ENCODE measurements at regions not wholly inside any gene's neighbourhood (a gene's known extent, or its start where the extent isn't known, plus 50 kb on each side); places are given as distances from the start of the nearest gene placed in this dataset.

DNA sequence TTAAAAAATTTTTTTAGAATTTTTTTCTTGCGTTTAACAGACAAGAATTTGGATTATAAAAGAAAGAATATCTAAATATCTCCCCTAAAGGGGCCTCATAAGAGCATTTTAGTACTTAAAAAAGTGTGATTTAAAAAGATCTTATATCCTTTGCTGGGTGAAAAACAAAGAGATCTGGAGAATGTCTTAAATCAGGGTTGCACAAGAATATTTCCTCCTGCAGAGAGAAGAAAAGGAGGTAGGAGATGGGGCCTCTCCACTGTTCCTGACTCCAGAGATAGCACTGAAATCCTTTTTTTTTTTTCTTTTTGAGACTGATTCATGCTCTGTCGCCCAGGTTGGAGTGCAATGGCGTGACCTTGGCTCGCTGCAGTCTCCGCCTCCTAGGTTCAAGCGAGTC lies 68.5 kb upstream of the OSR1 start:
- Histone ChIP-seq H3K9me3 (no peaks in the 10 kb centered on the region), H3K27ac (no peak overlapping the region), H3K4me3 (no peak overlapping the region), H3K36me3 (no peaks in the 10 kb centered on the region), H3K27me3 (no peaks in the 10 kb centered on the region), H3K4me1 (no peaks in the 10 kb centered on the region)
- no peak for DNase-seq (ENCODE audit: extremely low spot score in 2 of 2)
- intact Hi-C loops (cut with DNase I): no loop called here
- no peak for TF ChIP-seq POLR2AphosphoS5 (IDR thresholded peaks at IDR 0.05; ENCODE audit: insufficient read depth in 1 of 2, low read depth in 1 of 2)
- no peak for TF ChIP-seq POLR2A (IDR thresholded peaks at IDR 0.05)
- TF ChIP-seq, protein P1, sequence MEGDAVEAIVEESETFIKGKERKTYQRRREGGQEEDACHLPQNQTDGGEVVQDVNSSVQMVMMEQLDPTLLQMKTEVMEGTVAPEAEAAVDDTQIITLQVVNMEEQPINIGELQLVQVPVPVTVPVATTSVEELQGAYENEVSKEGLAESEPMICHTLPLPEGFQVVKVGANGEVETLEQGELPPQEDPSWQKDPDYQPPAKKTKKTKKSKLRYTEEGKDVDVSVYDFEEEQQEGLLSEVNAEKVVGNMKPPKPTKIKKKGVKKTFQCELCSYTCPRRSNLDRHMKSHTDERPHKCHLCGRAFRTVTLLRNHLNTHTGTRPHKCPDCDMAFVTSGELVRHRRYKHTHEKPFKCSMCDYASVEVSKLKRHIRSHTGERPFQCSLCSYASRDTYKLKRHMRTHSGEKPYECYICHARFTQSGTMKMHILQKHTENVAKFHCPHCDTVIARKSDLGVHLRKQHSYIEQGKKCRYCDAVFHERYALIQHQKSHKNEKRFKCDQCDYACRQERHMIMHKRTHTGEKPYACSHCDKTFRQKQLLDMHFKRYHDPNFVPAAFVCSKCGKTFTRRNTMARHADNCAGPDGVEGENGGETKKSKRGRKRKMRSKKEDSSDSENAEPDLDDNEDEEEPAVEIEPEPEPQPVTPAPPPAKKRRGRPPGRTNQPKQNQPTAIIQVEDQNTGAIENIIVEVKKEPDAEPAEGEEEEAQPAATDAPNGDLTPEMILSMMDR (IDR thresholded peaks at IDR 0.05): no peak

DNA sequence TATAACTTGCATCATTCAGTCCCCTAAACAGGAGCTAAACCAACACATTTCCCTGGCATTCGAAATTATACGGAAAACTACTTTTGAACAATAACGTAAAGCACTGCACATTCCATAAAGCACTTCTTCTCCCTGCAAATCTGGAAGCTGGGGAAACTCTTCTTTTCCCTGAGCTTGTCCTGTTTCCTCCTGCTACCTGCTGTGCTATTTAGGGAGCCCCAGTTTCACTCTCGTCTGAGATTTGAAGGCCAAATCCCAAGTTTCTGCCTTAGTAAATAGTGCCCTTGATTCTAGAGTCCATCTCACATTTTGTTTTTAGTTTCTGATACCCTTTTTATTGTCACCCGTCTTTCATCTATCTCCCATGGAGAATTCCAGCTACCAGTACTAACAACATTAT lies 67.7 kb upstream of the OSR1 start:
- Histone ChIP-seq H3K4me1 (no peaks in the 10 kb centered on the region), H3K9me3 (no peaks in the 10 kb centered on the region), H3K4me3 (no peak overlapping the region), H3K27ac (no peak overlapping the region), H3K27me3 (no peaks in the 10 kb centered on the region), H3K36me3 (no peaks in the 10 kb centered on the region)
- intact Hi-C loops (cut with DNase I): no loop called here
- DNase-seq (ENCODE audit: extremely low spot score in 2 of 2): no peak
- TF ChIP-seq, protein P1 (IDR thresholded peaks at IDR 0.05): no peak
- TF ChIP-seq POLR2AphosphoS5 (IDR thresholded peaks at IDR 0.05; ENCODE audit: insufficient read depth in 1 of 2, low read depth in 1 of 2) (no peak), POLR2A (IDR thresholded peaks at IDR 0.05) (no peak)

DNA sequence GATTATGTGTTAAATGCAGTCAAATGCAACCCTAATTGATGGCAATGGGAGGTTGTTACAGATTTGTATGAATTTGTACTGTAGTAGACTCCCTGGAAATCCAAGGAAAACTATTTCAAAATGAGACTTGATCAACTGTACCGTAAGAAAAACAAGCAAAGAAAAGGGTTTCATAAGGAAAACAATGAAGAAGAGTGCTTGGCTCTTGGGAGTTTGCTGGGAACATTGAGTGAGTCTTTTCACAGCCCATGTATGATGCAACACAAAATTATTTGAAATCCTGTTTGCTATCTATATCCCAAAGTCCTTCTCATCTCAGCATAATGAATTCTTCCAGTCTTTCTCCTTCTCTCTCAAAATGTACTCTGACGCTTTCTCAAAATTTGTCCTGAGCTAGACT lies 67.0 kb upstream of the OSR1 start:
- no peaks in the 10 kb centered on the region for H3K27me3 ChIP-seq
- H3K4me3 ChIP-seq: no peak overlapping the region
- TF ChIP-seq POLR2A (IDR thresholded peaks at IDR 0.05) (no peak), POLR2AphosphoS5 (IDR thresholded peaks at IDR 0.05; ENCODE audit: insufficient read depth in 1 of 2, low read depth in 1 of 2) (no peak)
- TF ChIP-seq, protein P1 (IDR thresholded peaks at IDR 0.05): no peak
- no peaks in the 10 kb centered on the region for H3K4me1 ChIP-seq
- intact Hi-C loops (cut with DNase I): no loop called here
- no peaks in the 10 kb centered on the region for H3K9me3 ChIP-seq
- H3K36me3 ChIP-seq: no peaks in the 10 kb centered on the region
- H3K27ac ChIP-seq: no peak overlapping the region
- DNase-seq (ENCODE audit: extremely low spot score in 2 of 2): no peak

DNA sequence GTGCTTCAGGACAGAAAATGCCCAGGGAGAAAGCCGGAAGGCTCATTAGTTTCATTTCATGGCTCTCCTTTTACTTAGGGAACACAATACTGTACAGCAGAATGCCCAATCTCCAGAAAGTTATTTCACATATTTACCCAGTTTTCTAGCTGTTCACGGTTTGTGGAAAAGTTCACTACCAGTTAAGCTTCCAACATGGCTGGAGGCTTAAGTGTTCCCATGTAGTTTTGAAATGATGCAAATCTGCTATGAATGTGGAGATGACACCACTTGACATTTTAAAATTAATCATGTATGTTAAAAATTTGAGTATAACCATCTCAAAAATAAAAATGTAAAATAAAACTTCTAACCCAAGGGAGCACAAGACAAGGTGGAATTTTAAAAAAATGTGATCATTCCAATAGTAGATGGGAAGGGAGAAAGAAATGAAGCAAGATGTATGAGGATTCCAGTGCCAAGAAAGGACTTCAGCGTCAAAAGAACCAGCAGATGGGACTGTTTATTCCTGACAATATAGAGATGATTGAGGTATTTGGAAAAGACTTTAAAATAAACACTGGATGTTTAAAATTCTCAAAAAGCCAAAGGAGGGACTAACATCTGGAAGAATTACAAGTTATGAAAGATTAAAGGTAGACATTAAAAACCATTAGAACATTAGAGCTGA lies 60.9 kb upstream of the OSR1 start:
- Histone ChIP-seq H3K4me1 (no peaks in the 10 kb centered on the region), H3K4me3 (no peak overlapping the region), H3K9me3 (no peaks in the 10 kb centered on the region), H3K36me3 (no peaks in the 10 kb centered on the region), H3K27ac (no peak overlapping the region), H3K27me3 (no peaks in the 10 kb centered on the region)
- TF ChIP-seq POLR2AphosphoS5 (IDR thresholded peaks at IDR 0.05; ENCODE audit: insufficient read depth in 1 of 2, low read depth in 1 of 2): no peak
- TF ChIP-seq, protein P1 (IDR thresholded peaks at IDR 0.05): no peak
- no peak for TF ChIP-seq POLR2A (IDR thresholded peaks at IDR 0.05)
- no peak for DNase-seq (ENCODE audit: extremely low spot score in 2 of 2)
- intact Hi-C loops (cut with DNase I): no loop called here

DNA sequence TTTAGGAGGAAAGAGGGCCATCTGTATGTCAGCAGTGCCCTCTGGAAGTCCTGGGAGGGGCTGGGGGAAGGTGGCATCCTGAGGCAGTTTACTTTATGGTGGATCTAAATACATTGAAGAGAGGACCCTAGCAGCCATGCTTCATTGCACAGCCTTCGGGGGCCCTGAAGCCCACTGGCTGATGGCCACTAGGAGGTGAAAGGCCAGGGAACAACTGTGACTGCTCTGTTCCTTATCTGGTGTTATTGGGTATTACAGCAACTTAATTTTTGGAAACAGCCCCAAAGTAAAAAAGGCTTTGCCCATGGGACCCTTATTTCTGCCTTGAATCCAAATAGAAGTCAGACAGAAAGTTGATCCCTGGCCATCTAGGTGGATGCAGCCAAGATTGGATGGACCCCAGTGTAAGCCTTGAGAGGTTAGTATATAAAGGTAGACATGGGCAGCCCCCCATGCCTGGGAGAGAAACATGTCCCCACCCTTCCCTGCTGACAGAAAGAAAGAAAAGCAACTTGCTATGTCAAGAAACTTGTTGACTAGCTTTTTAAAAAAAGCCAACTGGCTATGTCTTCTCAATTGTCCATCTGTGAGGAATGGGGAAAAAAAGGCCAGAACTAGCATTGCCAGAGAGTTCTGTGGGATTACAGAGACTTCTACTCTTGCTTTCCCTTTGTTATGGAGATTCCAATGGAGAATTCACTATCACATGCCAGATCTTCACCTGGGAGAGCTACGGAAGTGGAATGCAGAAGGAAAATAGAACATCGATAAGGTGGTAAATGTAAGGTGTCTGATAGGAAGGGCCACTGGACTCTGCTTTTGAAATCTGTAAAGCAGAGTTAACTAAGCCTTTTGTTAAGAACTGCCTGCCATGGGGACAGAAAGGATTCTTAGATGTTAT lies 58.6 kb upstream of the OSR1 start:
- TF ChIP-seq POLR2AphosphoS5 (IDR thresholded peaks at IDR 0.05; ENCODE audit: insufficient read depth in 1 of 2, low read depth in 1 of 2) (no peak), POLR2A (IDR thresholded peaks at IDR 0.05) (no peak)
- TF ChIP-seq, protein P1 (IDR thresholded peaks at IDR 0.05): no peak
- DNase-seq (ENCODE audit: extremely low spot score in 2 of 2): no peak
- Histone ChIP-seq H3K4me1 (no peaks in the 10 kb centered on the region), H3K27me3 (no peaks in the 10 kb centered on the region), H3K9me3 (no peaks in the 10 kb centered on the region), H3K4me3 (no peak overlapping the region), H3K36me3 (no peaks in the 10 kb centered on the region), H3K27ac (no peak overlapping the region)
- intact Hi-C loops (cut with DNase I): no loop called here

Measured in vagina (tissue), 2 donors.